SIG-M5 treated with dmso at 0.1 percent for 504 hours (cell line): ENCODE measurements at regions not wholly inside any gene's neighbourhood (a gene's known extent, or its start where the extent isn't known, plus 50 kb on each side); places are given as distances from the start of the nearest gene placed in this dataset.
"Not testable (repeated sequence)": the region's sequence is repeated elsewhere in the genome, so short reads cannot be mapped to it uniquely, and the experiment has no call there.

Experiments
- DNase-seq: peaks from one replicate; lab custom pipeline; 2025; ENCODE audit not compliant: unreplicated experiment; lab: John Stamatoyannopoulos, UW

- DNase-seq: no peak
Measured at GRCh38 chr17:70510288-70510687, 341.0 kb downstream of the KCNJ2 start.

- no peak for DNase-seq
Measured at GRCh38 chr17:70517816-70518215, 348.5 kb downstream of the KCNJ2 start.

- no peak for DNase-seq
Measured at GRCh38 chr17:70519300-70519699, 350.0 kb downstream of the KCNJ2 start.

GRCh38 chr17:70520447-70520846 lies 351.1 kb downstream of the KCNJ2 start:
- no peak for DNase-seq

- no peak for DNase-seq
Measured at GRCh38 chr17:70520956-70521355, 351.6 kb downstream of the KCNJ2 start.

GRCh38 chr17:70521821-70522256 lies 352.5 kb downstream of the KCNJ2 start:
- no peak for DNase-seq

- no peak for DNase-seq
Measured at GRCh38 chr17:70523426-70523825, 354.1 kb downstream of the KCNJ2 start.

GRCh38 chr17:70525035-70525434 lies 355.7 kb downstream of the KCNJ2 start:
- DNase-seq: not testable (repeated sequence)

GRCh38 chr17:70525961-70526360 lies 356.6 kb downstream of the KCNJ2 start:
- DNase-seq: no peak

- DNase-seq: peak; percentile 96
Measured at GRCh38 chr17:70527364-70527888, 358.1 kb downstream of the KCNJ2 start.

GRCh38 chr17:70533427-70533826 lies 364.1 kb downstream of the KCNJ2 start:
- no peak for DNase-seq

GRCh38 chr17:70535986-70536385 lies 366.7 kb downstream of the KCNJ2 start:
- no peak for DNase-seq

- DNase-seq: no peak
Measured at GRCh38 chr17:70539132-70539924, 370.0 kb downstream of the KCNJ2 start.

GRCh38 chr17:70542876-70543275 lies 373.5 kb downstream of the KCNJ2 start:
- DNase-seq: no peak

GRCh38 chr17:70544317-70544716 lies 375.0 kb downstream of the KCNJ2 start:
- peak; percentile 42 for DNase-seq

- peak; percentile 54 for DNase-seq
Measured at GRCh38 chr17:70552230-70552981, 383.1 kb downstream of the KCNJ2 start.

- DNase-seq: no peak
Measured at GRCh38 chr17:70552982-70553334, 383.6 kb downstream of the KCNJ2 start.

- no peak for DNase-seq
Measured at GRCh38 chr17:70555723-70556122, 386.4 kb downstream of the KCNJ2 start.

GRCh38 chr17:70558821-70559220 lies 389.5 kb downstream of the KCNJ2 start:
- DNase-seq: no peak

- no peak for DNase-seq
Measured at GRCh38 chr17:70560471-70560870, 391.1 kb downstream of the KCNJ2 start.

- DNase-seq: no peak
Measured at GRCh38 chr17:70562137-70562536, 392.8 kb downstream of the KCNJ2 start.

GRCh38 chr17:70563281-70563820 lies 394.0 kb downstream of the KCNJ2 start:
- no peak for DNase-seq
